Right hindlimb (tissue), 1 donor: ENCODE measurements at regions not wholly inside any gene's neighbourhood (a gene's known extent, or its start where the extent isn't known, plus 50 kb on each side); places are given as distances from the start of the nearest gene placed in this dataset.

Source experiments
- DNase-seq: peaks from one replicate; pipeline ENCODE4 v3.0.0-alpha.2; 2018

DNA sequence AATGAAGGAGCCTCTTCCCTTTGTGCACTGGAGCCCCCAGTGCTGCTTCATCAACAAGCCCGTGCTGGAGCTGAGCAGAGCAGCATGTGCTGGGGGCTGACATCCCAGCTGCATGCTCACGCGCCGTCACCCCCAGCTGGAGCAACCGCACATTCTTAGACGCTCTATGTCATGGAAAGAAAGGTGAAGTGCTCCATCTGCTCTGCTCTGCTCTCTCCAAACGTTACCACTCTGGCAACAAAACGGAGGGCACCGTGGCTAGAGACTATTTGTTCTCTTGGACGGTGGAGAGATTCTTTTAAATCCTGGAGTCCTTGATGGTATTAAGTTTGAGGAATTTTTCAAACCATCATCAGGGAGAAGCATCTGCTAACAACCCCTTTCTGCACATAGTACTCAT is 208.4 kb downstream of the C12orf75 start:
- DNase-seq: peak; percentile 33

GRCh38 chr12:105539735-105540134 is 209.2 kb downstream of the C12orf75 start:
- no peak for DNase-seq

DNA sequence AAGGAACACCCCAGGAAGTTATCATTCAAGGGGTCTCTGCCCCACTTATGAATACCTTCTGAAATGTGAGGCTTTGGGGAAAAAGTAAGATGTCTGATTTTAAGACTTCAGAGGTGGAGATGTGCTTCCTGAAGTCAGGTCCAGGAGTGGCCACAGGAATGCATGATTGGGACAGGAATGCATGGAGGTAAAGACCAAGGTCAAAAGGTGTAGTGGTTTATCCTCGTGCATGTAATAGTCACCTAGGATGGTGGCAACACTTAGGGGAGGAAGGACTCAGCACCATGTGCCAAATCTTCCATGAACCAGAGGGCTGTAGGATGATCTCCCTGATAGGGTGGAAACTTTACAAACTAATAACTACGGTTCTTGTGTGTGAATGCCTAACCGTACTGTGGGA is 217.3 kb downstream of the C12orf75 start:
- no peak for DNase-seq

DNA sequence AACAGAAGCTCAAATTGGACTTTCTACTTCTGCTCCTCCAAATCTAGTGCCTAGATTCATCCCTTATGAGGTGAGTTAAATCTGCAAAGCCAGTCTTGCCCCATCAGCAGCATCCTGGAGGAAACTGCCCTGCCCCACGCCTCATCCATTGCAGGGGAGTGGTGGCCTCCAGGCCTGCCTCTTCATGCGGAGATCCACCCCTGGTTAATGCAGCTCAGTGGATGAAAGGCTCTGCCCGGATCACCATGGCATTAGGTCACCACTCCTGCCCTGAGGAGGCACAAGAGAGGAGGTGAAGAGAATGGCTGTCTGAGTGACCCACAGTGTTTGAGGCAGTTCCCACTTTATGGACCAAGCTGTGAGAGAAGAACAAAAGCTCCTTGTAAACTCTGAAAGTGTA is 218.1 kb downstream of the C12orf75 start:
- DNase-seq: no peak

- no peak for DNase-seq
These were observed 221.6 kb downstream of the C12orf75 start for GRCh38 chr12:105552056-105552455.

DNA sequence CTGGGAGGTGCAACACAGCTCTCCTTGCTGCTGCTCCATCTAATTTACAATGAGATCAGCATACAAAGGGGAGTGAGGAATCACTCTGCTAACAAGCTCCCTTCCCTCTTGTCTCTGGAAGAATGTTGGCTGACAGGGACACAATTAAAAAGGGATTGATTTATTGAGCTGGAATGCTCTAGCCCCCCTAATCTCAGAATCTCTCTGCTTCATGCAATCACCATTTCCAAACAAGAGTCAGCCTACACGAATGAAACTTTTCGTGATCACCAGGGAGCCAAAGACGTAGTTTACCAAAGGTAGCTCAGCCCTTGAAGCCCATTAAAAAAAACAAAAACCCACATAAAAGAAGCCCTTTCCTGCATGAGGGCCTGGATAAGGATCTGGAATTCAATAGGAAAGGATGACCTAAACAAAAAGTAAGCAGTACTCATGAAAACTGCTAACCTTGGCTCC is 223.8 kb downstream of the C12orf75 start:
- no peak for DNase-seq

DNA sequence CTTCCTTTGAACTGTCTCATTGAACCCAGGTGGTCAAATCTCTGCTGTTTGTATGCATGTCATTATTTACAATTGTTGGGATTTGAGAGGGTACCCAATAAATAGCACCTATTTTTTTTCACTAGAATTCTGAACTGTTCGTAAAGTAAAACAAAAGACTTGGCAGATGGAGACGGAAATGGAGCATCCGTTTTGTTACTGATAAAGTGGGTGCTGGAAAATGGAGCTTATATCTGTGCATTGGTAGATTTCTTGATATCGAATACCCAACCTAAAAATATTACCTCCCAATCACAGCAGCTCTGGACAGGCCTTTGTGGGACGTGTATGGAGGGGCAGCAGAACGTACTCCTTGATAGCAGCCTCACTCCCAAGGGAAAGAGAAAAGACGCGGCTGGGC is 224.4 kb downstream of the C12orf75 start:
- no peak for DNase-seq

GRCh38 chr12:105555556-105556295 is 225.2 kb downstream of the C12orf75 start:
- DNase-seq: no peak

- no peak for DNase-seq
These were observed 228.8 kb downstream of the C12orf75 start for GRCh38 chr12:105559310-105559709.

DNA sequence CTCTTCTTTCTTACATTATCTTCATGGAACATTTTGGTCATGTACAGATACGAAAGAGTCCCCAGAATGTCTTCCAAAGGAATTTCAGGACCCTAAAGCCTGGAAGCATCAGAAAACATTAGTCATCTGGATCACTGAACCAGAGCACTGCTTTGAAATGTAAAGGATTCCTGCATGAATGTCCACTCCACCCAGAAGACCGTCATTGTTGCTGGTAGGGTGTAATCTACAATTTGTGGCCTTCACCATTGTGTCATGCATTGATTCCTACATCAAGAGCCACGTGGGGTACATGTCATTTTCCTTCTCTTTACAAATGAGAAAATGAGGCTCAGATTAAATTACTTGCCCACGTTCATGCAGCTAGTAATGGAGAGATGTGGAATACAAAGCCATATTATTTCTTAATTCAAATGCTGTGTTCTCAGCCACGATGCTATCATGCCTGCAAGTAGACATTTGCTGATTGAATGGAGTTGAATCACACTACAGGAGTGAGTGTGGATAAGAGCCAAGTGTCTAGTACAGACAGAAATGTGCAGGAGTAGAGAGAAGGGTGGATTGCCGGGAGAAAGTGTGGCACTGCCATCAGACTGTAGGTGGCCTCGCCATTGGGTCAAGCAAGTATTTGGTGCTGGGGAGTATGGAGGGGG is 231.2 kb downstream of the C12orf75 start:
- DNase-seq: no peak

GRCh38 chr12:105562199-105562971 is 231.9 kb downstream of the C12orf75 start:
- DNase-seq: peak; percentile 78

DNA sequence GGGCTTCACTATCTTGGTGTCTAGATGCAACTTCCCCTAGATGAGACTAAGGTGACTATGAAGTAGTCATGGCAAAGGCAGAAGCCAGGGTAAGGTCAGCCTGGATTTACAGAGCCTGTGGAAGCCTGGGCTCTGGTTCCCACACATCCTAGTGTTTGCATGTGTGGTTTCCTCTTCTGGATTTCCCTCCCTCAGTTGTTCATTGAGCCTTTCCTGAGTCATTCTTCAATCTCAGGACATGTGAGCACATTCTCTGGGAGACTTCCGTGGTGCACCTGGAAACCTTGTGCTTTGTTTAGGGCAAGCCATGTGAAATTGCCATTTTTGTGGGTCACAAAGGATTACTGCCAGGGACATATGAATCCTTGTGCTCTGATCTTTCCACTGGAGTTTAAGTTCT is 236.6 kb downstream of the C12orf75 start:
- DNase-seq: no peak

- DNase-seq: no peak
These were observed 239.4 kb downstream of the C12orf75 start for GRCh38 chr12:105569886-105570285.

- DNase-seq: peak; percentile 30
These were observed 240.5 kb downstream of the C12orf75 start for GRCh38 chr12:105570944-105571343.

DNA sequence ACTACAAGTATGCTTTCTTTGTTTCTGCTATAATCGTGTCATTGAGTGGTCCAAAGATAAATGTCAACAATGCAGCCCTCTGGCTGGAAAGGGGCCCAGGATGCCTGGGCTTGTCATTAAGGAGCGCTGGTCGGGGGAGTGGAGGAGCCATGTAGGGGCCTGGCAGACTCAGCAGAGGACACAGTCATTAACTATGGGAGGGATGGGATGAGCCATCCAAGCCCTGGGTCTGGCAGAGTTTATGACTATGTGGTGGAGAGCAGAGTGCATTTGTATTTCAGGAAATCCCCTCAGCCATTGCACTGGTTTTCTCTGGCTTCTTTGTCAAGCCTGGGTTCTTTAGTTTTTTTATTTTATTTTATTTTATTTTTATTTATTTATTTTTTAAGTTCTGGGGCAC is 243.1 kb downstream of the C12orf75 start:
- DNase-seq: no peak

- no peak for DNase-seq
These were observed 243.7 kb downstream of the C12orf75 start for GRCh38 chr12:105574056-105574715.

- DNase-seq: no peak
These were observed 244.7 kb downstream of the C12orf75 start for GRCh38 chr12:105575235-105575634.

GRCh38 chr12:105576261-105576660 is 245.8 kb downstream of the C12orf75 start:
- no peak for DNase-seq

- DNase-seq: no peak
These were observed 250.4 kb downstream of the C12orf75 start for GRCh38 chr12:105580821-105581352.

DNA sequence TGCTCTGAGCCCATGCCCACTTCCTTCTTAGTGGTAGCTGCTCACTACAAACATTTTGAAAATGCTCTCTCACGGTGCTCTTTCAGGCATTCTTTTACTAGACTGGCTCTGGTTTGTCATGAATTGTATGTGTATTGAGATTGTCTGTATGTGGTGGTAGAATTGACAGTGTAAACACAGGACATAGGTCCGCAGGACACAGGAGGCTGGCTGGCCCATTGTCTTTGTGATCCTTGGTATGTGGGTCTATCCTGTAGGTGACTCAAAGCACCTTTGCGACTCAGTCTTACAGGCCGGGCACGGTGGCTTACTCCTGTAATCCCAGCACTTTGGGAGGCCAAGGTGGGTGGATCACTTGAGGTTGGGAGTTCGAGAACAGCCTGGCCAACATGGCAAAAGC is 250.9 kb downstream of the C12orf75 start:
- DNase-seq: no peak

DNA sequence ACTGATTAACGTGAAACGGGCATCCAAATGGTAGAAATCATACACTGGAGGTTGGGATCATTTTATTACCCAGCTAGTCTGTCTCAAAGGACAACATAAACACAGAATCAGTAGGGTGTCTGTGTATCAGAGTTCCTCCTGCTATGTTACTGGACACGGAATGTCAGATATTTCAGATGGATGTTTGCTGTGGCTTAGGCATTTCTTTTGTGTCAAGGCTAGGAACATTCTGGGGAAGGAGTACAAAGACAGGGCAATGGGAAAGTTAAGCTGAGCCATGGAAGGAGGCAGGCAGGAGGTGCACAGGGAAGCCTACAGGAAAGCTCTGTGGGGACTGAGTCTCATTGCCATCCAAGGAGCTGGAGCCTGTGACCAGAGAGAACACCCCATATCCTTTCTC is 254.6 kb downstream of the C12orf75 start:
- DNase-seq: no peak

GRCh38 chr12:105587237-105587636 is 256.7 kb downstream of the C12orf75 start:
- no peak for DNase-seq

DNA sequence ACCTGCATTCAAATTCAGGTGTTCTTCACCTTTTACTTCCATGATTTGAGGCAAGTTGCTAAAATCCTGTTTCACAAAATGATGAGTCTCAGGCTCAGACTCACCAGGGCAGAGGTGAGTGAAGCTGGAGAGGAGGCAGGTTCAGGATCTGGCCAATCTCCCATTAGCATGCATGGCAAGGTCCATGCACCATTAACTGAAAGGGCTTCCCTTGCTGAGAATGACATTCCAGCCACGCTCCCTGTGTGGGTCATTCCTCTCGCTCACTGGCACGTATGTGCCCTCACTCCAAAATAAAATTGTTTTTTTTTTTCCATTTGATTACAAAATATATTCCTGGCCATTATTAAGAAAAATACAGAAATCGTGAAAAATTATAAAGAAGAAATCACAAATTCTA is 257.6 kb downstream of the C12orf75 start:
- DNase-seq: no peak
